B cell (primary cell): ENCODE measurements at regions not wholly inside any gene's neighbourhood (a gene's known extent, or its start where the extent isn't known, plus 50 kb on each side); places are given as distances from the start of the nearest gene placed in this dataset.

Source experiments
- ATAC-seq: fragments of 200-7000 bp; cut with Tn5 transposase; one replicate; pipeline ENCODE4 v1.10.0; 2021; ENCODE audit warnings: low read depth, mild to moderate bottlenecking, moderate number of reproducible peaks, moderate library complexity
- CTCF ChIA-PET: fragments of 350-600 bp; sonication (Branson Sonifier 250); formaldehyde crosslinking; loops from one replicate; lab custom pipeline; 2021; ENCODE audit warnings: antibody characterized with exemption, inconsistent platforms; lab: Charles Lee
- POLR2A ChIA-PET: fragments of 350-600 bp; sonication (Branson Sonifier 250); formaldehyde crosslinking; loops from one replicate; lab custom pipeline; 2021; ENCODE audit warnings: antibody characterized with exemption; lab: Charles Lee
- DNase-seq: peaks from one replicate; pipeline ENCODE4 v3.0.0; 2013
- H2AFZ ChIP-seq: 2 replicates; pipeline ENCODE4 v1.6.1; 2012; ENCODE audit warnings: mild to moderate bottlenecking, low read depth, low read length; ENCODE audit not compliant: insufficient read depth, poor library complexity, severe bottlenecking
- H3K27ac ChIP-seq, 2 donors: 1 replicate in 1 of 2; 2 replicates in 1 of 2; pipeline ENCODE4 v1.5.1; 2012 to 2013; ENCODE audit warnings: low read length in 2 of 2, mild to moderate bottlenecking in 2 of 2, moderate library complexity in 1 of 2
- H3K27me3 ChIP-seq, 4 experiments: fragments of 200-600 bp in 1 of 4; sonication (generic) in 1 of 4; replicated peaks in 1 of 4; 1 replicate in 2 of 4; 2 replicates in 2 of 4; pipeline versions ENCODE4 v1.6.1 to v1.7.0; 2013 to 2016; ENCODE audit warnings: low read length in 3 of 4, mild to moderate bottlenecking in 2 of 4, mixed read lengths in 1 of 4, moderate library complexity in 1 of 4; ENCODE audit not compliant: insufficient read depth in 4 of 4, control insufficient read depth in 3 of 4; ENCODE audit errors: control extremely low read depth in 1 of 4
- H3K36me3 ChIP-seq, 2 experiments: replicated peaks in 1 of 2; 1 replicate in 1 of 2; 2 replicates in 1 of 2; pipeline versions ENCODE4 v1.6.1 to v1.7.1; 2013; ENCODE audit warnings: low read length in 1 of 2; ENCODE audit not compliant: insufficient read depth in 2 of 2, control insufficient read depth in 1 of 2; ENCODE audit errors: control extremely low read depth in 1 of 2, extremely low read depth in 1 of 2
- H3K4me1 ChIP-seq, 2 donors: fragments of 200-600 bp in 1 of 2; sonication (generic) in 1 of 2; 1 replicate in 1 of 2; 2 replicates in 1 of 2; pipeline versions ENCODE4 v1.5.1 to v1.6.1; 2013 to 2017; ENCODE audit warnings: low read length in 2 of 2; ENCODE audit not compliant: control insufficient read depth in 2 of 2, insufficient read depth in 2 of 2
- H3K4me2 ChIP-seq: replicated peaks from 2 replicates; pipeline ENCODE3; 2012; ENCODE audit warnings: mild to moderate bottlenecking, low read depth, low read length; ENCODE audit not compliant: poor library complexity, severe bottlenecking
- H3K4me3 ChIP-seq, 5 experiments: fragments of 200-600 bp in 1 of 5; sonication (generic) in 1 of 5; 1 replicate in 3 of 5; 2 replicates in 2 of 5; pipeline versions ENCODE4 v1.5.1 to v1.7.0; 2011 to 2016; ENCODE audit warnings: low read length in 4 of 5, mild to moderate bottlenecking in 4 of 5, low read depth in 2 of 5, control low read depth in 1 of 5, moderate library complexity in 1 of 5; ENCODE audit not compliant: insufficient read depth in 1 of 5; ENCODE audit errors: control extremely low read depth in 1 of 5, extremely low read depth in 1 of 5
- H3K79me2 ChIP-seq: fragments of 200-600 bp; sonication (generic); one replicate; pipeline ENCODE4 v1.6.0; 2016; ENCODE audit warnings: low read length; ENCODE audit not compliant: control insufficient read depth, insufficient read depth
- H3K9ac ChIP-seq: fragments of 200-600 bp; sonication (generic); 2 replicates; pipeline ENCODE4 v1.6.1; 2017; ENCODE audit warnings: mild to moderate bottlenecking, low read length, moderate library complexity
- H3K9me3 ChIP-seq, 3 donors: one replicate each; pipeline versions ENCODE4 v1.6.1 to v1.7.1; 2013; ENCODE audit warnings: low read length in 2 of 3; ENCODE audit not compliant: control insufficient read depth in 2 of 3, insufficient read depth in 1 of 3; ENCODE audit errors: control extremely low read depth in 1 of 3
- H4K20me1 ChIP-seq: 2 replicates; pipeline ENCODE4 v1.6.0; 2012; ENCODE audit warnings: mild to moderate bottlenecking, low read length; ENCODE audit not compliant: insufficient read depth, control insufficient read depth, poor library complexity, severe bottlenecking
- H3K27ac Mint-ChIP-seq: one replicate; pipeline ENCODE4 v1.8.0; 2021; ENCODE audit warnings: mixed read lengths
- H3K27me3 Mint-ChIP-seq: one replicate; pipeline ENCODE4 v1.8.0; 2021; ENCODE audit warnings: mixed read lengths
- H3K4me1 Mint-ChIP-seq: one replicate; pipeline ENCODE4 v1.8.0; 2021; ENCODE audit warnings: mixed read lengths
- H3K4me3 Mint-ChIP-seq: one replicate; pipeline ENCODE4 v1.8.0; 2021; ENCODE audit warnings: mixed read lengths
- H3K9me3 Mint-ChIP-seq: one replicate; pipeline ENCODE4 v1.8.0; 2022; ENCODE audit warnings: mixed read lengths; ENCODE audit not compliant: insufficient read depth
- CTCF ChIP-seq: fragments of 200-600 bp; IDR thresholded peaks from one replicate; pipeline ENCODE4 v1.8.0; 2022; ENCODE audit warnings: antibody characterized with exemption, mild to moderate bottlenecking
- EZH2 ChIP-seq: IDR thresholded peaks from 2 replicates; pipeline ENCODE4 v1.6.1; 2012; ENCODE audit warnings: borderline replicate concordance, low read depth, mild to moderate bottlenecking, moderate library complexity, low read length; ENCODE audit not compliant: insufficient read depth, poor library complexity, severe bottlenecking
- WGBS: methylation state at CpG from one replicate; pipeline ENCODE4 v1.1.5; 2013; ENCODE audit warnings: missing lambda C conversion rate; ENCODE audit not compliant: insufficient coverage; 5-methylcytosine and 5-hydroxymethylcytosine counted together
- intact Hi-C: fragments of 100-400 bp; cut with micrococcal nuclease; formaldehyde crosslinking; loops from one replicate; pipeline ENCODE4 v1.10.0; 2022

DNA sequence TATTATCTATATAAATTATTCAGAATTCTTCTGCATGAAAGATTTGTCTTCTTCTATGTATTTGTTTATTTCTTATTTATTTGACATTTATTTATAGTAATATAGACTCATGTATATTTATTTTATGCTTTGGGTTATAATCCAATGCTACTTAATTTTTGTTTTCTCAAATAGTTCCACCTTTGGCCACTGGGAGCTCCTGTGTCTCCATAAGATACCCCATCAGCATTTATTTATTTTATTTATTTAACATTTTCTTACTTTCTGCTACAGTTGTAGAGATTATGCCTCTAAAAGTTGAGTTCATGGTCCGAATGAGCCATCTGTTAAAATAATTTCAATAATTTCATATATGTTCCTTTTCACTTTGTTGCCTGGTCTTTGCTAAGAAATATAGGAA is 289.4 kb downstream of the ADGRL2 start:
- H3K27ac ChIP-seq, result no peak overlapping the region
- H4K20me1 ChIP-seq, result no peaks in the 10 kb centered on the region
- no peak overlapping the region for H3K4me3 Mint-ChIP-seq
- no peaks in the 10 kb centered on the region for H3K27me3 Mint-ChIP-seq
- no peaks in the 10 kb centered on the region for H3K79me2 ChIP-seq
- H2AFZ ChIP-seq, result no peak overlapping the region
- ChIA-PET POLR2A (no interaction called here), CTCF (interaction anchor here (0.6 kb wide), 1 partner anchor 130 kb away, joined by 3 read pairs; no protein-coding TSS in a partner anchor)
- H3K27ac Mint-ChIP-seq, result no peak overlapping the region
- H3K4me3 ChIP-seq, result no peak overlapping the region
- H3K4me2 ChIP-seq, result no peak overlapping the region
- ATAC-seq (no peak), DNase-seq (no peak)
- no peak overlapping the region for H3K9ac ChIP-seq
- no peaks in the 10 kb centered on the region for H3K9me3 Mint-ChIP-seq
- H3K4me1 Mint-ChIP-seq, result no peaks in the 10 kb centered on the region
- H3K27me3 ChIP-seq, result no peaks in the 10 kb centered on the region
- H3K9me3 ChIP-seq, result no peaks in the 10 kb centered on the region
- TF ChIP-seq EZH2, result no peak
- no peak for TF ChIP-seq CTCF
- no peaks in the 10 kb centered on the region for H3K36me3 ChIP-seq
- no CpG with 5 or more reads among the region's 1 CpG for WGBS
- intact Hi-C loops, result no loop called here
- no peaks in the 10 kb centered on the region for H3K4me1 ChIP-seq

DNA sequence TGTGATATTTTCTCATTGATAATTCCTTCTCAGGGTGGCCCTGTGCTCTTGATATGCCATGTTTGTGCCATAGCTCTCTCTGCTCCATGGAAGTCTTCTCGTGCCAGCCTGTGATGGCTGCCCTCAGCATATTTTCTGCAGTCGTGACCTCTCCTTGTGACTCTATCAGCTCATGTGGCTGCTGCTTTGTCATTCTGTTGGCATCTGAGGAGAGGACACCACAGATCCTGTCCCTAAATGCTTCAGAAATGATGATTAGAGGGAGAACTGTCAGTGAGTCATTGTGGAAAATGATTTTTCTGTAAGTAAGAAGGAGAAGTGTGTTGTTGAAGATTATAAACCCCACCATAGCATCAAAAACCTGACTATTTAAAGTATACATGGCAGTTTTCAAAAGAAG is 286.0 kb downstream of the ADGRL2 start:
- ATAC-seq (no peak), DNase-seq (no peak)
- Histone ChIP-seq H3K9me3 (no peaks in the 10 kb centered on the region), H3K27me3 (no peaks in the 10 kb centered on the region), H3K27ac (no peak overlapping the region), H4K20me1 (no peaks in the 10 kb centered on the region), H3K4me3 (no peak overlapping the region), H2AFZ (no peak overlapping the region), H3K4me2 (no peak overlapping the region), H3K36me3 (no peaks in the 10 kb centered on the region), H3K4me1 (no peaks in the 10 kb centered on the region), H3K9ac (no peak overlapping the region), H3K79me2 (no peaks in the 10 kb centered on the region)
- no peak for TF ChIP-seq CTCF
- TF ChIP-seq EZH2, result no peak
- ChIA-PET POLR2A (no interaction called here), CTCF (no interaction called here)
- Mint-ChIP-seq H3K27me3 (no peaks in the 10 kb centered on the region), H3K4me3 (no peak overlapping the region), H3K27ac (no peak overlapping the region), H3K9me3 (no peaks in the 10 kb centered on the region), H3K4me1 (no peaks in the 10 kb centered on the region)
- 0% methylated on average over 1 of the region's 2 CpGs for WGBS
- intact Hi-C loops, result no loop called here
